HG02840 (cell line): ENCODE measurements at regions not wholly inside any gene's neighbourhood (a gene's known extent, or its start where the extent isn't known, plus 50 kb on each side); places are given as distances from the start of the nearest gene placed in this dataset.
"Not testable (repeated sequence)": the region's sequence is repeated elsewhere in the genome, so short reads cannot be mapped to it uniquely, and the experiment has no call there.

ENCODE experiments used
- ATAC-seq: cut with Tn5 transposase; IDR thresholded peaks from one replicate; pipeline ENCODE4 v1.9.1; 2021; ENCODE audit warnings: mild to moderate bottlenecking, moderate library complexity, moderate number of reproducible peaks; ENCODE audit not compliant: unreplicated experiment, low FRiP score

DNA sequence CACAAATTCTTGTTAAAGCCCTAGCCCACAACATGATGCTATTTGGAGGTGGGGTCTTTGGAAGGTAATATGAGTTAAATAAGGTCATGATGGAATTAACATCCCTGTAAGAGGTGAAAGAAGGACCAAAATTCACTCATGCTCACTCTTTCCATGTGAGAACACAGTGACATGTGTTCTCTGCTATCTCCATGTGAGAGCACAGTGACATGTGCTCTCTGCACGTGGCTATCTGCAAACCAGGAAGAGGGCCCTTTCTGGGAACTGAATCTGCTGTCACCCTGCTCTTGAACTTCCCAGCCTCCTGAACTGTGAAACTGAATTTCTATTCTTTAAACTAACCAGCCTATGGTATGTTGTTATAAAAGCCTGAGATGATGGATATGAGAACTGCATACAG lies 1159.4 kb upstream of the ADGRB3 start:
- no peak for ATAC-seq

DNA sequence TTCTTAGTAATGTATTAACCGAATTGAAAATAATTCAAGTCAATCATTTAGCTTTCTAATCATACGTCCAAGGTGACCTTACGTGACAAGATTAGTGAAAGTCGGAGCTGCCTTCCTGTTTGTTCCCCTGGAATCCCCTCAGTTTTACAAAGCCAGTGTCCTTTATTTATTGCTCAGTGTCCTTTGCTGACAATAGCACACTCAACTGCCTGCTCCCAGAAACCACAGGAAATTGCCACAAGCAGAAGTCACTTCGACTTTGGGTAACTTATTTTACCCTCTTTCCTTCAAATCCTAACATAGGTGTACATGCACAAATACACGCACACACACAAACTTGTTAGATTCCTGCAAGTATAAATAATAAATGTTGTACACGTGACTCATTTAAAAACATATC lies 1167.7 kb upstream of the ADGRB3 start:
- no peak for ATAC-seq

DNA sequence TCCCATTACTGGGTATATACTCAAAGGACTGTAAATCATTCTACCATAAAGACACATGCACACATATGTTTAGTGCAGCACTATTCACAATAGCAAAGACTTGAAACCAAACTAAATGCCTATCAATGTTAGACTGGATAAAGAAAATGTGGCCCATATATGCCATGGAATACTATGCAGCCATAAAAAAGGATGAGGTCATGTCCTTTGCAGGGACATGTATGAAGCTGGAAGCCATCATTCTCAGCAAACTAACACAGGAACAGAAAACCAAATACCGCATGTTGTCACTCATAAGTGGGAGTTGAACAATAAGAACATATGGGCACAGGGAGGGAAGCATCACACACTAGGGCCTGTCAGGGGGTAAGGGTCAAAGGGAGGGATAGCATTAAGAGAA lies 1172.4 kb upstream of the ADGRB3 start:
- not testable (repeated sequence) for ATAC-seq

GRCh38 chr6:67459556-67459955 lies 1175.5 kb upstream of the ADGRB3 start:
- no peak for ATAC-seq

GRCh38 chr6:67458265-67458664 lies 1176.8 kb upstream of the ADGRB3 start:
- no peak for ATAC-seq

- no peak for ATAC-seq
These were observed 1183.2 kb upstream of the ADGRB3 start for GRCh38 chr6:67451874-67452273.

- ATAC-seq, result peak; percentile 56
These were observed 1184.4 kb upstream of the ADGRB3 start for GRCh38 chr6:67450641-67451040.

DNA sequence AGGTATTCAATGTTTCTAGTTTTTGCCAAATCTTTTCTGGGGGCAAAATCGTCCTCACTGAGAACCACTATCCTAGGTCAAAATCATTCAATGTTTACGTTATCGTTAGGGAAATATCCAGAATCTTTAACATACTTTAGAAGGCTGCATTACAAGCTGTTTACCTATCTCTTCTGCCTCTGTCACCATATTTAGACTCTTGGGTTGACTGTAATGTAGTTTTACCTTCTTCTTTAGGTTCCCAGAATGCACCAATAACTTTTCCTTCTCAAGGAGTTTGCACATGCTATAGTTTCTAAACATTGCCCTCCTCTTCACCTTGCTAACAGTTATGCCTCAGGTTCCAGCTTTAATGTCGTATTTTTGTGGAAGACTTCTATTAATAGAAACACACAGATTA lies 1185.5 kb upstream of the ADGRB3 start:
- ATAC-seq, result no peak

- ATAC-seq, result no peak
These were observed 1202.0 kb upstream of the ADGRB3 start for GRCh38 chr6:67433124-67433523.

DNA sequence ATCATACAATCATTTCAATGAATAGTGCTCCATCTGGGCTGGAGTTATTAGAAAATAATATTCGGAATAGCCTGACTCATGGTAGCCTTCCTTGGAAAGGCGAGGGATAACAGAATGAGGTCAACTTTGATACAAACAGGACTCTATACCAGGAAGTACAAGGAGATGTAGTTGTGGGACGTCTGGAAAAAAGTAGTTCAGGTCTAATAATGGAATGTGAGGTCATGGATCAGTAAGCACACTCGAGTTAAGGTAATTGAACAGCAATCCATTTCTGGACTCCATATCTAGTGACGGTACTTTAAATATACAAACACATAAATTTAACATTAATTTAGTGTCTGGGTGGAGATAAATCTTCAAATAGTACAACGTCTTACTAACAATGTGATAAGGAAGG lies 1204.0 kb upstream of the ADGRB3 start:
- no peak for ATAC-seq

DNA sequence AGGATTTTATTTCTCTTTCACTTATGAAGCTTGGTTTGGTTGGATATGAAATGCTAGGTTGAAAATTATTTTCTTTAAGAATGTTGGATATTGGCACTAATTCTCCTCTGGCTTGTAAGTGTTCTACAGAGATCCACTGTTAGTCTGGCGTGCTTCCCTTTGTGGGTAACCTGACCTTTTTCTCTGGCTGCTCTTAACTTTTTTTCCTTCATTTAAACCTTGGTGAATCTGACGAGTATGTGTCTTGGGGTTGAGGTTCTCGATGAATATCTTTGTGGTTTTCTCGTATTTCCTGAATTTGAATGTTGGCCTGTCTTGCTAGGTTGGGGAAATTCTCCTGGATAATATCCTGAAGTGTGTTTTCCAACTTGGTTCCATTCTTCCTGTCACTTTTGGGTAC lies 1208.4 kb upstream of the ADGRB3 start:
- ATAC-seq, result not testable (repeated sequence)

- no peak for ATAC-seq
These were observed 1223.0 kb upstream of the ADGRB3 start for GRCh38 chr6:67412035-67412434.

GRCh38 chr6:67411036-67411435 lies 1224.0 kb upstream of the ADGRB3 start:
- no peak for ATAC-seq

DNA sequence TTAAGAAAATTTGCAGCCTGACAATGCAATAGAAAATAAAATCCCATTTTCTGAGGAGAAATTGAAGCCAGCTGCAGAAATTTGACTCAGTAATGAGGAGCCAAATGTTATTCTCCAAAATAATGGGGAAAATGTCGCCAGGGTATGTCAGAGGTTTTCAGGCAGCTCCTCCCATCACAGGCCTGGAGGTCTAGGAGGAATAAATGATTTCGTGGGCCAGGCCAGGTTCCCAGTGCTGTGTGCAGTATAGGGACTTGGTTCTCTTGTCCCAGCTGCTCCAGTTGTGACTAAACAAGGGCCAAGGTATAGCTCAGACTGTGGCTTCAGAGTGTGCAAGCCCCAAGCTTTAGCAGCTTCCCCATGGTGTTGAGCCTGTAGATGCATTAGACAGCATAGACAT lies 1240.8 kb upstream of the ADGRB3 start:
- ATAC-seq, result no peak

- ATAC-seq, result no peak
These were observed 1241.7 kb upstream of the ADGRB3 start for GRCh38 chr6:67393356-67393755.

DNA sequence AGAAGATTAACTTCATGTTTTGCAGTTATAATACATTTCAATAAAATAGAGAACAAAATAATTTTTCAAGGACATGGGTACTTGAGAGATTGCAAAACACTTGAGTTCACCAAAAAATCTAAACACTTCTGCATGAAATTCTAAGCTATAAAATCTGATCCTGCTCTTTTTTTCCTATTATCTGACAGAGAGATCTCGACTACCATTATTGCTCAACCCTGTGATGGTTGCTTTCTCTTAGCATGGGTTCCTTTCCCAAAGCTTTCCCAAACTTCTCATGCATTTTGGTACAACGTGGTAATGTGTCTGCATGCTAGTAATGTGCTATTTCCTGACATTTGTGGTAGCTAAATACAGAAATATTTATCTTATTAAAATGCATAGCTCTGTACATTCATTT lies 1243.1 kb upstream of the ADGRB3 start:
- ATAC-seq, result no peak

DNA sequence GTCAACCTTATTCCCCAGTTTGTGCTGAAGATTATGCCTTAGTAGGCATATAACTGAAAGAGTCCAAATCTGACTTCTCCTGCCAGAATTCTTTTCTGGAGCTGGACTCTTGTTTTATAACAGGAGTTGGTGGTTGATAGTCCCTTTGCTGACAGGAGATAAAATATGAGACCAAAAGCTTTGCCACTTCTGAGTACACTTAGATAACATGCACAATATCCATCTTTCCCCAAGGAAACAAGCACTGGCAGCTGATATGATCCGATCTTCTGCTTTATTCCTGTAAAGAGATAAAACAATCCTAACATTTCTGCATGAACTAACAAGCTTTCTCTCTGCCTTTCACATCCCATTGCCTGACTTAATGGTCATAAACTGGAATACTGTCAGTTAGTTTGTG lies 1265.4 kb upstream of the ADGRB3 start:
- ATAC-seq, result no peak

- ATAC-seq, result no peak
These were observed 1272.1 kb upstream of the ADGRB3 start for GRCh38 chr6:67362976-67363375.

DNA sequence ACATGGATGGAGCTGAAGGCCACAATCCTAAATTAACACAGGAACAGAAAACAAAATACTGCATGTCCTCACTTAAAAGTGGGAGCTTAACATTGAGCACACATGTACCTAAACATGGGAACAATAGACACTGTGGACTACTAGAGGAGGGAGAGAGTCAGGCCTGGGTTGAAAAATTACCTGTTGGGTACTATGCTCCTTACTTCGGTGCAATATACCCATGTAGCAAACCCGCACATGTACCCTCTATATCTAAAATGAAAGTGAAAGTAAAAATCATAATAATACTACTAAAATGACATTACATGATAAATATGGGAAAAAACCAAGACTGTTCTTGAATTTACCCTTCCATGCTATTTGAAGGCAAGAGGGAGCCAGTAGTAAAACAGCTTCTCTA lies 1273.8 kb upstream of the ADGRB3 start:
- no peak for ATAC-seq

DNA sequence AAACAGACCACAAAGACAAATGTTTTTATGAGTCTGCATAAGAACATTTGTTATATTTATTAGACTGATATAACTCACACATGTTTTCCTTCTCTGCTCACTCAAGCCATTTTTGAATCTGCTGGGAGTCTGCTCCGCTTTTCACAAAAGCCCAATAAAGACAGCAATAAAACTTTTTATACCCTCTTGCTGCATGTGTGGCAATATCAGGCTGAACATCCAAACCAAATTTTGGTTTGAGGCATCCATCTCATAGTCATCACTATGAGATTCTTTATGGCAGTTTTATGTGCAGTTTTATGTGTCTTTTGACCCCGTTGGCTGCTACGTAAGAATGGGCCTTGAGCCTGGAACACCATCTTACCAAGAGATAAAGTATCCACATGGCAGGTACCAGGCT lies 1276.8 kb upstream of the ADGRB3 start:
- no peak for ATAC-seq

GRCh38 chr6:67353861-67354260 lies 1281.2 kb upstream of the ADGRB3 start:
- no peak for ATAC-seq

DNA sequence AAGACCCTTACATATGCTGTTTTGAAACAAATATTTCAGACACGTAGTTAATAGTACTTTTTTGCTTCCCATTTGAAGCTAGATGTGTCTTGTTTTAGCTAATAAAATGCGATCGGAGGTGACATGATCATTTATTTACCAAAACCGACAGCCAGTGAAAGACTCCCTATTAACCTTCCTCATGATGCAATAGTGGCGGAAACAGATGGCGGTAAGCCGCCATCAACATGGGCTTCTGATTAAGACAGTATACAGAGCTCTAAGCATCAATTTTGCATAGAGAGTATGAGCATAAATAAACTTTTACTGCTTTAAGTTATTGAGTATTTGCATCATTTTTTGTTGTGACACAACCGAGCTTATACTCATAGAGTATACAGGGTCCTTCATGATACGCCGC lies 1282.4 kb upstream of the ADGRB3 start:
- ATAC-seq, result no peak

GRCh38 chr6:67350729-67351128 lies 1284.4 kb upstream of the ADGRB3 start:
- ATAC-seq, result no peak
